CD4-positive, alpha-beta T cell (primary cell): ENCODE measurements at regions not wholly inside any gene's neighbourhood (a gene's known extent, or its start where the extent isn't known, plus 50 kb on each side); places are given as distances from the start of the nearest gene placed in this dataset.

ENCODE experiments used
- ATAC-seq: fragments of 200-7000 bp; cut with Tn5 transposase; one replicate; pipeline ENCODE4 v1.10.0; 2022; ENCODE audit warnings: mild to moderate bottlenecking; ENCODE audit not compliant: poor library complexity
- CTCF ChIA-PET: fragments of 350-600 bp; sonication (Branson Sonifier 250); formaldehyde crosslinking; loops from one replicate; lab custom pipeline; 2021; ENCODE audit warnings: antibody characterized with exemption, inconsistent platforms; lab: Charles Lee
- POLR2A ChIA-PET: fragments of 350-600 bp; sonication (Branson Sonifier 250); formaldehyde crosslinking; loops from one replicate; lab custom pipeline; 2021; ENCODE audit warnings: antibody characterized with exemption, inconsistent platforms; lab: Charles Lee
- DNase-seq, 14 experiments: peaks; one replicate each; pipeline ENCODE4 v3.0.0-alpha.2; 2013 to 2020; ENCODE audit warnings: mixed read lengths in 2 of 14
- H3K27ac ChIP-seq, 2 donors: one replicate each; pipeline versions ENCODE4 v1.5.1 to v1.7.0; 2013; ENCODE audit warnings: low read length in 2 of 2, low read depth in 1 of 2, mild to moderate bottlenecking in 1 of 2
- H3K27me3 ChIP-seq, 2 experiments: 1 replicate in 1 of 2; 2 replicates in 1 of 2; pipeline versions ENCODE4 v1.6.1 to v1.7.0; 2013; ENCODE audit warnings: low read length in 2 of 2, control low read depth in 1 of 2, mild to moderate bottlenecking in 1 of 2, moderate library complexity in 1 of 2; ENCODE audit not compliant: insufficient read depth in 2 of 2, control insufficient read depth in 1 of 2
- H3K36me3 ChIP-seq: one replicate; pipeline ENCODE4 v1.6.1; 2013; ENCODE audit warnings: low read length, control low read depth; ENCODE audit not compliant: insufficient read depth
- H3K4me1 ChIP-seq: one replicate; pipeline ENCODE4 v1.6.1; 2013; ENCODE audit warnings: low read length, control low read depth; ENCODE audit not compliant: insufficient read depth
- H3K4me3 ChIP-seq: one replicate; pipeline ENCODE4 v1.5.1; 2013; ENCODE audit warnings: mild to moderate bottlenecking, low read length, moderate library complexity
- H3K9me3 ChIP-seq, 2 experiments: 1 replicate in 1 of 2; 2 replicates in 1 of 2; pipeline versions ENCODE4 v1.6.1 to v1.7.0; 2013; ENCODE audit warnings: low read length in 2 of 2, mild to moderate bottlenecking in 2 of 2, control low read depth in 1 of 2, moderate library complexity in 1 of 2; ENCODE audit not compliant: control insufficient read depth in 1 of 2, insufficient read depth in 1 of 2
- H3K27ac Mint-ChIP-seq: one replicate; pipeline ENCODE4 v1.8.0; 2020; ENCODE audit warnings: mixed read lengths
- H3K27me3 Mint-ChIP-seq: one replicate; pipeline ENCODE4 v1.8.0; 2021; ENCODE audit warnings: mixed read lengths
- H3K36me3 Mint-ChIP-seq: one replicate; pipeline ENCODE4 v1.8.0; 2021; ENCODE audit warnings: low read depth, mixed read lengths
- H3K4me1 Mint-ChIP-seq: one replicate; pipeline ENCODE4 v1.8.0; 2021; ENCODE audit warnings: low read depth, mixed read lengths
- H3K4me3 Mint-ChIP-seq: one replicate; pipeline ENCODE4 v1.8.0; 2020; ENCODE audit warnings: mild to moderate bottlenecking, mixed read lengths
- H3K9me3 Mint-ChIP-seq: one replicate; pipeline ENCODE4 v1.8.0; 2020; ENCODE audit warnings: mixed read lengths
- intact Hi-C, 2 experiments: fragments of 100-400 bp; cut with DNase I in 1 of 2; cut with micrococcal nuclease in 1 of 2; formaldehyde crosslinking; loops; one replicate each; pipeline versions ENCODE4 v1.15.1 to v1.9.0; 2023 to 2025; cut with DNase I, micrococcal nuclease
- TF ChIP-seq, protein P1 (sequence below): fragments of 200-600 bp; IDR thresholded peaks from one replicate; pipeline ENCODE4 v1.8.0; 2022; ENCODE audit warnings: antibody characterized with exemption, mild to moderate bottlenecking

DNA sequence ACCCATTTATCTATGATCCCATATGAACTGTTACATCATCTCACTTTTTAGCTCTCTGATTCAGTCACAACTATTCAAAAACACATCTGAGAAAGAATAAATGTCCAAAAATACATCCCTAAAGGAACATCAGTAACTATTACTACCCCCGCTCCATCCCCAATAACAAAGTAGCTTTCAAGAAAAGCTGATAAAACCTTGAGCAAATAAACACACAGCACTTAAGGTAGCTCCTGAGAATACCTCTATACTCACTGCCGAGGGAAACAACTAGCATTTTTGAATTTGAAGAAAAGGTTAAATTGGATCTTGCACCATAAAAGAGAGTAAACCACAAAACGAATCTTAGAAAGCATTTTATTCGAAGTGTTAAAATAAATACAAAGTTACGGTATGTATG lies 63.4 kb downstream of the PMAIP1 start:
- no peaks in the 10 kb centered on the region for H3K36me3 ChIP-seq
- intact Hi-C loops = no loop called here
- TF ChIP-seq, protein P1, sequence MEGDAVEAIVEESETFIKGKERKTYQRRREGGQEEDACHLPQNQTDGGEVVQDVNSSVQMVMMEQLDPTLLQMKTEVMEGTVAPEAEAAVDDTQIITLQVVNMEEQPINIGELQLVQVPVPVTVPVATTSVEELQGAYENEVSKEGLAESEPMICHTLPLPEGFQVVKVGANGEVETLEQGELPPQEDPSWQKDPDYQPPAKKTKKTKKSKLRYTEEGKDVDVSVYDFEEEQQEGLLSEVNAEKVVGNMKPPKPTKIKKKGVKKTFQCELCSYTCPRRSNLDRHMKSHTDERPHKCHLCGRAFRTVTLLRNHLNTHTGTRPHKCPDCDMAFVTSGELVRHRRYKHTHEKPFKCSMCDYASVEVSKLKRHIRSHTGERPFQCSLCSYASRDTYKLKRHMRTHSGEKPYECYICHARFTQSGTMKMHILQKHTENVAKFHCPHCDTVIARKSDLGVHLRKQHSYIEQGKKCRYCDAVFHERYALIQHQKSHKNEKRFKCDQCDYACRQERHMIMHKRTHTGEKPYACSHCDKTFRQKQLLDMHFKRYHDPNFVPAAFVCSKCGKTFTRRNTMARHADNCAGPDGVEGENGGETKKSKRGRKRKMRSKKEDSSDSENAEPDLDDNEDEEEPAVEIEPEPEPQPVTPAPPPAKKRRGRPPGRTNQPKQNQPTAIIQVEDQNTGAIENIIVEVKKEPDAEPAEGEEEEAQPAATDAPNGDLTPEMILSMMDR = no peak
- no peaks in the 10 kb centered on the region for H3K4me1 Mint-ChIP-seq
- ChIA-PET POLR2A (no interaction called here), CTCF (interaction anchor here (1.3 kb wide), 1 partner anchor 80 kb away, joined by 3 read pairs; no protein-coding TSS in a partner anchor)
- H3K4me3 Mint-ChIP-seq = no peak overlapping the region
- no peaks in the 10 kb centered on the region for H3K9me3 ChIP-seq
- H3K27me3 ChIP-seq = peaks cover 0 to 4% of the 10 kb centered on the region in 2 experiments
- peaks cover 8% of the 10 kb centered on the region for H3K27me3 Mint-ChIP-seq
- no peaks in the 10 kb centered on the region for H3K36me3 Mint-ChIP-seq
- H3K4me3 ChIP-seq = no peak overlapping the region
- no peaks in the 10 kb centered on the region for H3K9me3 Mint-ChIP-seq
- no peak for DNase-seq
- no peaks in the 10 kb centered on the region for H3K4me1 ChIP-seq
- no peak for ATAC-seq
- H3K27ac Mint-ChIP-seq = no peak overlapping the region
- no peak overlapping the region for H3K27ac ChIP-seq

DNA sequence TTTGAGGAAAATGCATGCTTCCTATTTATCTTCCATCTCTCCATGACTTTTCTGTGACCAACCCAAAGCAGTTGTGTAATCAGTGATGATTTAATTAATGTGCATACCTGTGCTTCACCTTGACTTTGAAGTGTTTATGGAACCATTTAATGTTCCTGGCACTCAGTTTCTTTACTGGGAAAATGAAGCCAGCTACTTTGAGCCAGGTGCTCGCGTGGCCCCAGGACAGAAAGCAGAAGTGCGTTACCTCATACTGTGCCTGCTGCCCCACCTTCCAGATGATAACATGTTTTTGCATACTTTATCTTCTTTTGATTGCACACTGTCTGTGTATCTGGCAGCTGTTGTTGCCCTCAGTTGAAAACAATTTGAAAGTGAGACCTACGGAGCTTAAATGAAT lies 61.3 kb downstream of the PMAIP1 start:
- Mint-ChIP-seq H3K9me3 (no peaks in the 10 kb centered on the region), H3K4me1 (no peaks in the 10 kb centered on the region), H3K36me3 (no peaks in the 10 kb centered on the region), H3K27ac (no peak overlapping the region), H3K27me3 (peaks cover 5% of the 10 kb centered on the region), H3K4me3 (no peak overlapping the region)
- TF ChIP-seq, protein P1 = no peak
- POLR2A ChIA-PET = no interaction called here
- no peak for DNase-seq
- no peak for ATAC-seq
- CTCF ChIA-PET = no interaction called here
- Histone ChIP-seq H3K27me3 (no peaks in the 10 kb centered on the region), H3K36me3 (no peaks in the 10 kb centered on the region), H3K9me3 (no peaks in the 10 kb centered on the region), H3K4me3 (no peak overlapping the region), H3K4me1 (no peaks in the 10 kb centered on the region), H3K27ac (no peak overlapping the region)
- intact Hi-C loops = no loop called here

DNA sequence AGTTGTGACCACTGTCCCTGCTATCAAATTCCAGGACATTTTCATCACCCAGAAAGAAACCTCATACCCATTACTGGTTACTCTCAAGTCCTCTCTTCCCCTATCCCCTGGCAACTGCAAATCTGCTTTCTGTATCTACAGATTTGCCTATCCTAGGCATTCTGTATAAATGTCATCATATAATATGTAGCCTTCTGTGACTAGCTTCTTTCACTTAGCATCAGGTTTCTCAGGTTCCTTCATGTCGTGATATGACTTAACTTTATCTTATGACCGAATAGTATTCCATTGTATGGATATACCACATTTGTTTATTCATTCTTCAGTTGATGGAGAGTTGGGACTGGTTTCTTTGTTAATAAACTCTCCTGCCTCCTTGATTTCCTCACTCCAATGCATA lies 60.5 kb downstream of the PMAIP1 start:
- Histone ChIP-seq H3K9me3 (no peaks in the 10 kb centered on the region), H3K36me3 (no peaks in the 10 kb centered on the region), H3K4me3 (no peak overlapping the region), H3K4me1 (no peaks in the 10 kb centered on the region), H3K27me3 (no peaks in the 10 kb centered on the region), H3K27ac (no peak overlapping the region)
- TF ChIP-seq, protein P1 = no peak
- ChIA-PET POLR2A (no interaction called here), CTCF (no interaction called here)
- intact Hi-C loops = no loop called here
- no peak overlapping the region for H3K4me3 Mint-ChIP-seq
- no peaks in the 10 kb centered on the region for H3K9me3 Mint-ChIP-seq
- no peaks in the 10 kb centered on the region for H3K4me1 Mint-ChIP-seq
- DNase-seq (no peak), ATAC-seq (no peak)
- no peaks in the 10 kb centered on the region for H3K36me3 Mint-ChIP-seq
- H3K27me3 Mint-ChIP-seq = peaks cover 5% of the 10 kb centered on the region
- H3K27ac Mint-ChIP-seq = no peak overlapping the region
